Activated T-helper 9 cell treated with anti-CD3 and anti-CD28 coated beads, Interleukin-2, amount 50 U/mL, for 16 hours (primary cell): ENCODE measurements at regions not wholly inside any gene's neighbourhood (a gene's known extent, or its start where the extent isn't known, plus 50 kb on each side); places are given as distances from the start of the nearest gene placed in this dataset.

ENCODE experiments used
- DNase-seq: peaks from one replicate; pipeline ENCODE4 v3.0.0-alpha.2; 2020; ENCODE audit warnings: low read depth

- DNase-seq: no peak
Observed at GRCh38 chr11:134556186-134556585, 144.1 kb upstream of the B3GAT1 start.

- DNase-seq: no peak
Observed at GRCh38 chr11:134555510-134555909, 143.5 kb upstream of the B3GAT1 start.

- no peak for DNase-seq
Observed at GRCh38 chr11:134554861-134555260, 142.8 kb upstream of the B3GAT1 start.

- DNase-seq: no peak
Observed at GRCh38 chr11:134554106-134554505, 142.1 kb upstream of the B3GAT1 start.

- no peak for DNase-seq
Observed at GRCh38 chr11:134552749-134553148, 140.7 kb upstream of the B3GAT1 start.

- no peak for DNase-seq
Observed at GRCh38 chr11:134545521-134545920, 133.5 kb upstream of the B3GAT1 start.

GRCh38 chr11:134544095-134544815, 132.2 kb upstream of the B3GAT1 start:
- no peak for DNase-seq

- DNase-seq: no peak
Observed at GRCh38 chr11:134543645-134544044, 131.6 kb upstream of the B3GAT1 start.

- no peak for DNase-seq
Observed at GRCh38 chr11:134543241-134543640, 131.2 kb upstream of the B3GAT1 start.

- no peak for DNase-seq
Observed at GRCh38 chr11:134542401-134543165, 130.5 kb upstream of the B3GAT1 start.

GRCh38 chr11:134541951-134542350, 129.9 kb upstream of the B3GAT1 start:
- no peak for DNase-seq

- DNase-seq: no peak
Observed at GRCh38 chr11:134541355-134541754, 129.3 kb upstream of the B3GAT1 start.

- DNase-seq: no peak
Observed at GRCh38 chr11:134539285-134539684, 127.2 kb upstream of the B3GAT1 start.

- DNase-seq: no peak
Observed at GRCh38 chr11:134538742-134539141, 126.7 kb upstream of the B3GAT1 start.

- no peak for DNase-seq
Observed at GRCh38 chr11:134537941-134538340, 125.9 kb upstream of the B3GAT1 start.

GRCh38 chr11:134537296-134537695, 125.3 kb upstream of the B3GAT1 start:
- DNase-seq: no peak

- no peak for DNase-seq
Observed at GRCh38 chr11:134536677-134537076, 124.6 kb upstream of the B3GAT1 start.

- no peak for DNase-seq
Observed at GRCh38 chr11:134536219-134536618, 124.2 kb upstream of the B3GAT1 start.

- no peak for DNase-seq
Observed at GRCh38 chr11:134535029-134536025, 123.3 kb upstream of the B3GAT1 start.

GRCh38 chr11:134533511-134533910, 121.5 kb upstream of the B3GAT1 start:
- DNase-seq: no peak

- no peak for DNase-seq
Observed at GRCh38 chr11:134532921-134533421, 120.9 kb upstream of the B3GAT1 start.
